ENCODE measurements at regions not wholly inside any gene's neighbourhood (a gene's known extent, or its start where the extent isn't known, plus 50 kb on each side); places are given as distances from the start of the nearest gene placed in this dataset.

GRCh38 chr7:81211934-81212320, 293.1 kb upstream of the SEMA3C start:
- no peak for TF ChIP-seq MAZ (IDR thresholded peaks at IDR 0.05; ENCODE audit: borderline replicate concordance, low read depth, low read length)
- TF ChIP-seq CEBPB (IDR thresholded peaks at IDR 0.05): no peak
- TF ChIP-seq EHMT2 (IDR thresholded peaks at IDR 0.05; ENCODE audit: low read depth): no peak
- TF ChIP-seq CBX2 (IDR thresholded peaks at IDR 0.05; ENCODE audit: borderline replicate concordance, low read depth): no peak
- TF ChIP-seq GATA3 (IDR thresholded peaks at IDR 0.05; ENCODE audit: borderline replicate concordance): no peak
- no peak for TF ChIP-seq RFX5 (IDR thresholded peaks at IDR 0.05)
- no peak for TF ChIP-seq TFCP2L1 (CRISPR knock-in tag; IDR thresholded peaks at IDR 0.05)
- TF ChIP-seq, protein P1, sequence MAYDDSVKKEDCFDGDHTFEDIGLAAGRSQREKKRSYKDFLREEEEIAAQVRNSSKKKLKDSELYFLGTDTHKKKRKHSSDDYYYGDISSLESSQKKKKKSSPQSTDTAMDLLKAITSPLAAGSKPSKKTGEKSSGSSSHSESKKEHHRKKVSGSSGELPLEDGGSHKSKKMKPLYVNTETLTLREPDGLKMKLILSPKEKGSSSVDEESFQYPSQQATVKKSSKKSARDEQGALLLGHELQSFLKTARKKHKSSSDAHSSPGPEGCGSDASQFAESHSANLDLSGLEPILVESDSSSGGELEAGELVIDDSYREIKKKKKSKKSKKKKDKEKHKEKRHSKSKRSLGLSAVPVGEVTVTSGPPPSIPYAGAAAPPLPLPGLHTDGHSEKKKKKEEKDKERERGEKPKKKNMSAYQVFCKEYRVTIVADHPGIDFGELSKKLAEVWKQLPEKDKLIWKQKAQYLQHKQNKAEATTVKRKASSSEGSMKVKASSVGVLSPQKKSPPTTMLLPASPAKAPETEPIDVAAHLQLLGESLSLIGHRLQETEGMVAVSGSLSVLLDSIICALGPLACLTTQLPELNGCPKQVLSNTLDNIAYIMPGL (CRISPR knock-in tag; IDR thresholded peaks at IDR 0.05; ENCODE audit: borderline replicate concordance): no peak
- ATAC-seq (no peak), DNase-seq (ENCODE audit: low read depth in 1 of 2, low spot score in 1 of 2) (no peak), FAIRE-seq (no peak)
- peak overlapping the region in 1 of 2 experiments; percentile 4; a peak in 1 of 6 replicates for H3K27ac ChIP-seq
- no peak overlapping the region for H3K4me2 ChIP-seq
- H3K4me1 ChIP-seq: peaks cover 23% of the 10 kb centered on the region
- WGBS (ENCODE audit: missing lambda C conversion rate): 86% methylated on average over 4 of the region's 4 CpGs
- CTCF ChIA-PET: no interaction called here
- H3K9me3 ChIP-seq: no peaks in the 10 kb centered on the region
- POLR2A ChIA-PET: no interaction called here
- H3K4me3 ChIP-seq: no peak overlapping the region

DNA sequence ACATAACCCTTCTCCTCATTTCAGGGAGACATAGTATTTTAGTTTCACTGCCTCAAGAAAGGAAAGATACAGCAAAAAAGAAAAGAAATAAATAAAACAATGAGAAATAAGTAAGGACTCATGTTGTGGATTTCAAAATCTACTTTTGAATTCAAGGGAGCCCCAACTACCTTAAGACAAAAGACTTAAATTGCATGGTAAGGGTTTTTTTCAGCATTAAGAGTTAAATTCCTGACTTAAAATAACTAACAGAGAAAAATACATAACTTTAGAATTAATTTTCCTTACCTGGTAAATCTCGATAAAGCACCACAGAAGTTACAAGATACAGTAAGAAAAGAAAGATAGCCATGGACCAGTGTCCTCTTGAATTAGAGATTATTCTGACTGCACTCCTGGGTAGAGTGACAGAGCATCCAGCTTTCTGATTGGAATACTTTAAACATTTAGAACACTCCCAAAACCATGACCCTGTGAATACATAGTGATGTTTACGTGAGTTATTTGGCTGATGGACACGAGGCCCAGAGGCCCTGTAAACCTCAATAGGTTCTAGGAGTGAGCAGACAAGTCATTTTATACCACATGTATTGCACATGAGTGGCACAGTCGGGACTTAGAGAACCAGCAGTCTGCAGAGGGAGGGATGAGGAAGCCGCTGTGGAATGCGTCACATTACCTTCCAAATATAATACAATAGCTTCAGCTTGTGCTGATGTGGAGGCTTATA, 292.5 kb upstream of the SEMA3C start:
- TF ChIP-seq CHD4 (IDR thresholded peaks at IDR 0.05; ENCODE audit: borderline replicate concordance) (no peak), MAFK (IDR thresholded peaks at IDR 0.05; ENCODE audit: partially characterized antibody) (peak; percentile 62)
- Histone ChIP-seq H3K4me1 (peaks cover 23% of the 10 kb centered on the region), H3K4me2 (peak overlapping the region; percentile 53; the same call in 2 of the 3 replicates), H3K9me3 (no peaks in the 10 kb centered on the region), H3K27ac (peak overlapping the region in 1 of 2 experiments; percentile 4; a peak in 1 of 6 replicates), H3K4me3 (no peak overlapping the region)
- CTCF ChIA-PET: no interaction called here
- WGBS (ENCODE audit: missing lambda C conversion rate): 79% methylated on average over 6 of the region's 6 CpGs
- POLR2A ChIA-PET: no interaction called here
- FAIRE-seq (no peak), ATAC-seq (no peak), DNase-seq (ENCODE audit: low read depth in 1 of 2, low spot score in 1 of 2) (no peak)

DNA sequence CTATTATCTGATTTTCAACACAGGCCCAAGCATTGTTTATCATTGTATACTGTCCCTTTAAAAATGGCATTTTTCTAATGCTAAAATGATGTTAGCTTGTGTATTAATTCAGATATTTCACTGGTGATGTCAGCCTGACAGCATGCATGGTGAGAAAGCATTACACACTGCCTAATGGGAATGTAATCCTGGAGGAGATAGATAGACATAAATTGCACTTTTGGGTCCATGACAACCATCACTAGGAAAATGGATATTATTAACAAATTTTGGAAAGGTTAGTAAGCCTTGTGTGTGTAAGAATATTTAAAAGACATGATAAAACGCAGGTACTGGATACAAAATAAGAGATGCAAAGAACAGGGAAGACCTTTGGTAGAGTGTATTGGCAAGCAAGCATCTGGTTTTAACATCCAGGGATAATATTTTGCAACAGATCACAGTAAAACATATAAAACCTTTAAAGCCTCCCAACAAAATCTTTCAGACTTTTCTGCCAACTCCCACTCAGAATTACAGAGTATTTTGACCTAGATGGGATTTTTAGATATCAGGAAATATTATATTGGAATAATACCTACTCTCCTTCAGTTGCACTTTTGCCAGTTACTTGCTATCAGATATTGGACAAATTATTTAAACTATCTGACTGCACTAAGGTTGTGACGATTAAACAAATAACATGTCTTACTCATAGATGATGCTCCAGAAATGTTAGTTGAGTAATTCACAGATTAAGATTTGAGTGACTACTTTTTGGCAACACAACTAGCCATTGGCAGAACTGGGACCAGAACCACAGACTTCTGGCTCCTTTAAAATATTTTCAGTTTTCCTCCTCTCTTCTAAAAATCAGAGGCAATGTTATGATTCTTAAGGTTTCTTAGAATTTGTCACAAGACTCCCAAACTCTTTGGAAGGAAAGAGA, 291.6 kb upstream of the SEMA3C start:
- H3K4me3 ChIP-seq: no peak overlapping the region
- POLR2A ChIA-PET: no interaction called here
- ATAC-seq (peak in 1 of 2 experiments; percentile 45; a peak in 2 of 6 replicates), FAIRE-seq (no peak), DNase-seq (ENCODE audit: low read depth in 1 of 2, low spot score in 1 of 2) (no peak)
- TF ChIP-seq FOSL2 (IDR thresholded peaks at IDR 0.05): peak; percentile 13; the same call in 1 of the 2 replicates
- TF ChIP-seq FOSL2 (CRISPR knock-in tag; IDR thresholded peaks at IDR 0.05): peak; percentile 44
- 0 out of 2 replicates have a peak, but pooled peaks have one; percentile 25 for TF ChIP-seq GATA3 (IDR thresholded peaks at IDR 0.05; ENCODE audit: borderline replicate concordance)
- TF ChIP-seq, protein P2, sequence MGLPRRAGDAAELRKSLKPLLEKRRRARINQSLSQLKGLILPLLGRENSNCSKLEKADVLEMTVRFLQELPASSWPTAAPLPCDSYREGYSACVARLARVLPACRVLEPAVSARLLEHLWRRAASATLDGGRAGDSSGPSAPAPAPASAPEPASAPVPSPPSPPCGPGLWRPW (IDR thresholded peaks at IDR 0.05): no peak
- TF ChIP-seq CEBPB (IDR thresholded peaks at IDR 0.05): 0 out of 4 replicates have a peak, but pooled peaks of 1 of the 2 experiments have one; percentile 10
- no peak for TF ChIP-seq CBX2 (IDR thresholded peaks at IDR 0.05; ENCODE audit: borderline replicate concordance, low read depth)
- TF ChIP-seq KDM1A (IDR thresholded peaks at IDR 0.05; ENCODE audit: low read depth): no peak
- TF ChIP-seq, protein P3, sequence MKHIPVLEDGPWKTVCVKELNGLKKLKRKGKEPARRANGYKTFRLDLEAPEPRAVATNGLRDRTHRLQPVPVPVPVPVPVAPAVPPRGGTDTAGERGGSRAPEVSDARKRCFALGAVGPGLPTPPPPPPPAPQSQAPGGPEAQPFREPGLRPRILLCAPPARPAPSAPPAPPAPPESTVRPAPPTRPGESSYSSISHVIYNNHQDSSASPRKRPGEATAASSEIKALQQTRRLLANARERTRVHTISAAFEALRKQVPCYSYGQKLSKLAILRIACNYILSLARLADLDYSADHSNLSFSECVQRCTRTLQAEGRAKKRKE (CRISPR knock-in tag; IDR thresholded peaks at IDR 0.05; ENCODE audit: low read depth): no peak
- TF ChIP-seq JUNB (IDR thresholded peaks at IDR 0.05): peak; percentile 22; the same call in 1 of the 2 replicates
- TF ChIP-seq, protein P4, sequence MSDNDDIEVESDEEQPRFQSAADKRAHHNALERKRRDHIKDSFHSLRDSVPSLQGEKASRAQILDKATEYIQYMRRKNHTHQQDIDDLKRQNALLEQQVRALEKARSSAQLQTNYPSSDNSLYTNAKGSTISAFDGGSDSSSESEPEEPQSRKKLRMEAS (IDR thresholded peaks at IDR 0.05): 0 out of 2 replicates have a peak, but pooled peaks have one; percentile 12
- peaks cover 23% of the 10 kb centered on the region for H3K4me1 ChIP-seq
- peak overlapping the region; percentile 53 for H3K4me2 ChIP-seq
- no peaks in the 10 kb centered on the region for H3K9me3 ChIP-seq
- H3K27ac ChIP-seq: peak overlapping the region; percentile 19 to 51; a peak in 2 of 6 replicates
- 25% methylated on average over 2 of the region's 2 CpGs for WGBS (ENCODE audit: missing lambda C conversion rate)
- CTCF ChIA-PET: no interaction called here
